ENCODE measurements at regions not wholly inside any gene's neighbourhood (a gene's known extent, or its start where the extent isn't known, plus 50 kb on each side); places are given as distances from the start of the nearest gene placed in this dataset.
"Not testable (repeated sequence)": the region's sequence is repeated elsewhere in the genome, so short reads cannot be mapped to it uniquely, and the experiment has no call there.

DNA sequence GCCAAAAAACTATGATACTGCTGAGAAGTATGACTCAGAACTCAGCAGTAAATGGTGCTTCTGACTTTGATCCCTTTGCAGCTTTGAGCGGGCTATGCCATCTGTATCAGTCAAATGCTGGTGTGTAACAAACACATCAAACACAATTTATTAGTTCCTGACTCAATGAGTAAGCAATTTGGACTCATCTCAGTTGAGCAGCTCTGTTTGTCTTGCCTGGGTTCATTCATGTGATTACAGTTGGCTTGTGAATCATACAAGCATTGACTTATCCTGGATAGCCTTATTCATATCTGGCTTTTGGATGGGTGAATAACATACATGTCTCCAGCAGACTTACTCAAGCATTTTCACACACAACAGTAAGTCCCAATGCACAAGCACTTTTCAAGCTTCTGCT, 858.8 kb downstream of the METTL15 start:
- DNase-seq, result no peak

DNA sequence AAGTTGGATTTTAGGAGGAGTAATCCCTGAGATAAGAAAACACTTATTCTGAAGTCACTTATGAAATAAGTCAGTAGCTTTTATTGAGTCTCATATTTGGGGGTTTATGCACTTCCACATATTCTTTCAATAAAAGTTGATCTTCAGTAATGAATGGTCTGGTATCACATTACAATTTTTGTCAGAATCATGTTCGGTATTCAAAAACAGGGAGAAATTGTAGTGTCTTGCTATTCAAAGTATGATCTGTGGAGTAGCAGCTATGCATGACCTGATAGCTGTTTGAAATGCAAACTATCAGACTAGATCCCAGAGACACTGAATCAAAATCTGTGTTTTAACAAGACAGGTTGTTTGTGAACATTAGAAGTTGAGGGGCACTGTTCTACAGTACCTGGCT, 857.6 kb downstream of the METTL15 start:
- DNase-seq, result no peak

DNA sequence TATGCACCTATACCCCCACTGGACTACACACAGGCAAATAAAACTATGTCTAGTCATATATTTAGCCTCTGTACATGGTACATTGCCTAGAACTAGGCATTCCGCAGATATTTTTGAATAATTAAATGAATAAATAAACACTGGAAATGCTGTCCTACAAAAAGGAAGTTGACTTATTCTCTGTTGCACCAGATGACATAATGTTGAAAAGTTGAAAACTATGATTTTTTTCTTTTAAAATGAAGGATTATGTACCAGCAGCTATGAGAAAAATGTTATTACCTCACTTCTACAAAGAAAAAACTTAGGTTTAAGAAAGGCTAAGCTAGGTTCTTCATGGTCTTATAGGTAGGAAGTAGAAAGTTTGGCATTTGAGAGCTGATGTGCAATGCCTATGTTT, 856.6 kb downstream of the METTL15 start:
- no peak for DNase-seq

DNA sequence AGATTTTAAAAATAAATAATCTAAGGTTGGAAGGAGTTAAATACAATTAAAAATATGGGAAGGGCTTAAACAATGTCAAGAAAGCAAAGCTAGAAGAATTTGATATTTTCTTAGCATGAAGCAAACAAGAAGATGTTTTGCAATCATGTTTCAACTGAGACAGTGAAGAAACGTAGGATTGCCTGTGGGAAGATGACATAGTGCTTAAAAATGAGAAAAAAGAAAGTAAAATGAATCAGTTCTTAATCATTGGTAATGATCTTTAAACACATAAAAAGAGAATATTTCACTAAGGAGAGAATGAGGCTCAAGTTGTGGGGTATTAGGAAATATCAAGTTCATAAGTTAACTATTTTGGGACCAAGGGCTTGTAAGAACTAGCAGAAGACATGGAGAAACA, 855.0 kb downstream of the METTL15 start:
- no peak for DNase-seq

DNA sequence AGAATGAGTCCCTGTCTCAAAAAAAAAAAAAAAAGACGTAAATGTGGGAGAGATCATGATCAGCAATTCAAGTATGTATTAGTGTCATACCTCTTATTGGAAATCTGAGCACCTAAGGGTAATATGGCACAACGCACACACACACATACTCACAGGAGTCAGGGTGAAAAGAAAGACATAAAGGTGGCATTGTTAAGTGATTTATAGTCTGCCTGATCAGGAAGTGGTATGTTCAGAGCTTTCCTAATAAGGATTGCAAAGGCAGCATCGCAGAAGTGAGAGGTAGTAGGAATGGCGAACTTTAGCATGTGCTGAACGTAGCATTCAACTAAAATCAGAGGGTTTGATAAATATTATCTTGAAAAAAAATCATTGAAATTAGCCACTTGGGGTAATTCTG, 854.3 kb downstream of the METTL15 start:
- no peak for DNase-seq

DNA sequence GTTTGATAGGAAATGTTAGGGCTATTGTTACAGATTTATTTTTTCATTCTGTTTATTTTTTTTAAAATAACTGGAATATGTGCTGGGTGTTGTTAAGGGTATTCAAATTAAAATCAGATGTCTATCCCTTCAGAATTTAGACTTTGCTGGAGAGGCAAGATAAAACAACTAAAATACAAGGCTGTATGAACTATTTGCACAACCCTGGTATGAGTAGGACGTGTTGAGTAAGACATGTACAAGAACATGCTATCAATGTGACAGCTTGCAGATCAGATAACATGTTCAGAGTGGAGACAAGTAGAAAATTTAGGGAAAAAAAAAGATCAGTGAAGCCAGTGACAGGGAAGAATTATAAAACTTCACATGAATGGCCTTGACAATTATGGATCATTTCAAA, 853.5 kb downstream of the METTL15 start:
- DNase-seq, result no peak

DNA sequence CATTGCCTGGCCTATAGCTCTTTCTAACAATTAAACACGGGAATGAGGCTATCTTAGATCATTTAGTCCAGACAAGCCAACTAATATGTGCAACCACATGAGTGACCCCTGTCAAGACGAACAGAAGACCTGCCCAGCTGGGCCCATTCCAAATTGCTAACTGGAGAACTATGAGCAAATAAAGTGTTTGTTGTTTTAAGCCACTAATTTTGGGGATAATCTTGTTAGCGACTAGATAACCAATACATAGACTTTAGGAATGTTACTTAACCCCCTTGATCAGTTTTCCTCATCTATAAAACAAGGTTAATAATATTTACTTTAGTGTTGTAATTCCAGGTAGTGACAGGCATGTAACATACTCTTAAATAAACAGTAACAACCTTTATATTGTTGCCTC, 848.3 kb downstream of the METTL15 start:
- DNase-seq, result no peak

DNA sequence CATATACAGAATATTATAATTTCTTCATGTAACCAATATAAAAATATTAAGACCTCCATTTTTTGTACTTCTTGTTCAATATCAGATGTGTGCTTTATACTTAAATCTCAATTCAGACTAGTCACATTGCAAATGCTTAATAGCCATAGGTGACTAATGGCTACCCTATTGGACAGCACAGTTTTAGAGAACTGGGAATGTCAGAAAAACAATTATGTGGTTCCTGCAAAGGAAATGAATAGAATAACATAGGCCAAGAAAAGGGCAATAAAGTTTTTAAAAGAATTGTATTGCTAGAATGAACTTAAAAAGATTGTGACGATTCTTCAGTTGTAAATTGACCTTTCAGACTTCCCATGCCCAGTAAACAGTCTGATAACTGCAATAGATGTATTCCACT, 843.0 kb downstream of the METTL15 start:
- DNase-seq, result no peak

DNA sequence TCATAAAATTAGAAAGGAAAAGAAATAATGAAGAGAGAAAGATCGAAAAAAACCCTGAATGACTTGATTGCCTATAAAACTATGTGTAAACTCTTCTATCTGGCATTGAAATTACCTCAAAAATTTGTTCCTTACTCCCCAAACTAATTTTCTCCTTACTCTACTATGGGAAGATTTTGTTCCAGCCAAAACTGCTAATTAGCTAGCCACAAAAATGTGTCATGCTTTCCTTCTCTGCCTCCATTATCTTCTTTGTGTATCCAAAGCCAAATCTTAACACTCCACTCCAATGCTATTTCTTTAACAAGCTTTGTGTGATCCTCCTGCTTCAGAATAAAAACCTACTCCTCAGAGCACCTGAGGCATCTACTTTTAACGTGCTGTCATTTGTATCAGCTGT, 831.2 kb downstream of the METTL15 start:
- no peak for DNase-seq

DNA sequence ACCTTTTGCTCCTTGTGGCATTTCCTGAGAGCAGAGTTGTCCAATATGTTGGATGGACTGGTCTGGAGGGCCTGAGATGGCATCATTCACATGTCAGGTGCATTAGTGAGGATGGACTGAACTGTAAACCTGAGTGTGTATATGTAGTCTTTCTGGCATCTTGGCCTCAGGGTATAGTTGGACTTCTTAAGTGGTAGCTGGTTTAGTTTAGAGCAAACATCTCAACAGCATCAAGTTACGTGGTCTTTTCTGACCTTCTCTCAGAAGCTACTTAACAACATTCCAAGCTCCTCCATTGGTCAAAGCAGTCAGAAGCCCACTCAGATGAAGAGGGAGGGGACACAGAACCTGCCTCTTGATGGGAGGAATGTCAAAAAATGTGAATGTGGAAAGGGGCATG, 829.9 kb downstream of the METTL15 start:
- no peak for DNase-seq

DNA sequence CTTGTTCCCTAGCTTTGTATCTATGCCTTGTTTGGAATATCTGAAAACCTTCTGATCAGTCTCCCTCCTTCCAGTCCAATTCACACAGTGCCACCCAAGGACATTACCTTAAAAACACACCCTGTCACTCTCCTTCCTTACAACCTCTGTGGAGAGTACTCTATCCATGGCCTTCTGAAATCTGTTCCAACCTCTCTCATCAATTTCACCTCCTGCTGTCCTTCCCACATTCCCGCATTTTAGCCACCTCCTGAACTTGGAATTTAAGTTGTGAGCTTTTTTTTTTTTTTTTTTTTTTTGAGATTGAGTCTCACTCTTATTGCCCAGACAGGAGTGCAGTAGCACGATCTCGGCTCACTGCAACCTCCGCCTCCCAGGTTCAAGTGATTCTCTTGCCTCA, 824.8 kb downstream of the METTL15 start:
- DNase-seq, result no peak

DNA sequence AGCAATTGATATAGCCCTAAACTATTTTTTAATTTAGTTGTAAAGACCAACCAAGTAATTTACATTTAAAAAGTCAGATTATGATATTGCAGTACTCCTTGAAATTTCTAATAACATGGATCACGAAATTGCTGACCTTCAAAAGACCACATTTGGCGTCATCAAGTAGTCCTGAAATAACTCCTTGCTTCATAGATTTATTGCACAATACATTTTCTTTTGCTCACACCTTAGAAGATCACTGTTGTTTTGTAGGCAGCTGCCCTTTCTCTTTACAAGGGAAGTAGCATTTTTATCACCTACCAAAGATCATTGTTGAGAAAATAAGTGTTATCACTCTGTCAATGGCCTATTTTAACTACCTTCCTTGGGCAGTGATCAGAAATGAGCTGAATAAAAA, 815.8 kb downstream of the METTL15 start:
- no peak for DNase-seq

DNA sequence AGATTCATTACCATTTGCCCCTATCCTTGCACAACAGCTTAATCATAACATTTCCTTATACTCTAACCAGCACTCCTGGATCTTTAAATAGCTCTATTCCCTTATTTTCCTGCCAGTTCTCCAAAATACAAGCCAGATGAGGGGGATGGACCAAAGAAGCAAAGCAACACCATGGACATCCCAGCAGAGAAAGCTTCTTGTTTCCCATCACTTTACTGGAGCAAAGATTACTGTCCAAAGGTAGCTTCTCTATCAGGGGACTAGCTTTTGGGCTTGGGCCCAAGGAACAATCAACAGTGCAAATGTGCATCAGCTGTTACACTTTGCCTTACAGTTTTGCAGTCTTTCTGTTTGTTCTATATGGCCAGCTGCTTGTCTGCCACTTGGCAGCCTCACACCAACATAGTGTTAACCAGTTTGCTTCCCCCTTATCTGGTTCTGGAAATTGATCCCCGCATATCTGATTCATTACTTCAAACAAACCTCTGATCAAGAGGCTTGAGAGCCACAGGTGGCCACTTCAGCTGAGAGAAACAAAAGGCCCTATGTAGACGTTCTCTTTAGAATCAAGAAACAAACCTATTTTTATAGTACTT, 814.3 kb downstream of the METTL15 start:
- DNase-seq, result no peak

DNA sequence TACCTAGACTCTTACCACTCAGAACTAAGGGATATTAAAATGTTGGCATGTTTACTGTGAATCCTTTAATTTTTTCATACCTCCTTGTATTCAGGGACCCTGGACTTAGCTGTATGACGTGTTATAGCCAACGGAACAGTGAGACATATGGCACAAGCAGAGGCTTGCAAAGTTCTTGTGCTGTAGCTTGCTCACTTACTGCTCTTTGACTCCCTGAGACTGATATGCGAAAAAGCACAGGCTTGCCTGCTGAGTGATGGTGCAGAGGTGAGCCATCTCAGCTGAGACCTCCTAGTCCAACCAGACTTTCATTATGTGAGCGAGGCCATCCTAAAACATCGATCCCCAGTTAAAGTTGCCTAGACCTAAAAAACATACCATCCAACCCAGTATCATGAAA, 811.0 kb downstream of the METTL15 start:
- no peak for DNase-seq

DNA sequence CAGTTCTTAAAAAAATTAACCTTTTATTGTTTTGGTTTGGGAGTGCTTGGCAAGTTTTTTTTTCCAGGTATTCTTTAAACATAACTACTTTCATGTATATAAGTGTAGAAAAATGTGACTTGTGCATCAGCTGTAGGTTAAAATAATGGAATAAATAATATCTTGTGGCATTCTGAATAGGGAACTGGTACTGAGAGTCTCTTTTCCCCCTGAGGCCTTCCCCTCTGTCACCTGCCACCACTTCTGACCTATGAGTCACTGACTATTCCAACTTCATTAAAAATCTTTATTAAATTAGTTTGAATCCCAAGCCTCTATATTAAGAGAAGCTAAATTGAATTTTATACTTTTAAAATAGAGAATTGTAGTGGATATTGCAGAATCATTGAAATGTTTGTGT, 805.7 kb downstream of the METTL15 start:
- no peak for DNase-seq

DNA sequence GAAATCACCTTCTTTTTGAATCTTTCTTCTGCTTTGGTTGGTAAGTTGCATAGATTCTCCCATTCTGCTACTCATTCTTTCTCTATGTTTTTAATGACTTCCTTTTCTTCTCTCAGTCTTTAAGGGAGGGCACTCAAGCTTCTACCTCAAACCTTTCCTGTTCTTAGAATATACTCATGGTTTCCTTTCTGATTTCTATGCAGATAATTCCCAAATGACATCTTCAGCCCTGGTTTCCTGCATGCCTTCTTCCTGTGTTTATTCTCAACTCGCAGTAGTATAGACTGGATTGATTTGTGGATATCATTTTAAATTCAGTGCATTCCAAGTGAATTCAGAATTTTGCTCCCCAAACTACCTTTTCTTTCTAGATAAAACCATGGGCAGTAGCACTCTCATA, 803.6 kb downstream of the METTL15 start:
- DNase-seq, result no peak

DNA sequence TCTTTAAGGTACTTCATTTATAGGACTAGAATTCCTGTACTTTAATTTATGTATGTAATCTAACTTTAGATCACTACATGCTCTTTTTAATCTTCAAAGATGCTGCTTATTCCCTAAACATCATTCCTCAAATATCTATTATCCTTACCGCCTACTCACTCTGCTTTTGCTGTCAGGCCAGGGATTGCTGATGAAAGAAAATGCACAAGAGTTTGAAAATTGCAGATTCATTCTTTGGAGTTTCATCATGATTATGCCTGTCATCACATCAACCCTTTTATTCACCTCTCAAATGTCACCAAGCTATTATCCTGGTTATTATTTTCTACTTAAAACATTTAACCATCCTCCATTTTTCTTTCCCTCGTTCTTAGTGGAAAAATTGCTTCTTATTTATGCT, 802.7 kb downstream of the METTL15 start:
- DNase-seq, result no peak

DNA sequence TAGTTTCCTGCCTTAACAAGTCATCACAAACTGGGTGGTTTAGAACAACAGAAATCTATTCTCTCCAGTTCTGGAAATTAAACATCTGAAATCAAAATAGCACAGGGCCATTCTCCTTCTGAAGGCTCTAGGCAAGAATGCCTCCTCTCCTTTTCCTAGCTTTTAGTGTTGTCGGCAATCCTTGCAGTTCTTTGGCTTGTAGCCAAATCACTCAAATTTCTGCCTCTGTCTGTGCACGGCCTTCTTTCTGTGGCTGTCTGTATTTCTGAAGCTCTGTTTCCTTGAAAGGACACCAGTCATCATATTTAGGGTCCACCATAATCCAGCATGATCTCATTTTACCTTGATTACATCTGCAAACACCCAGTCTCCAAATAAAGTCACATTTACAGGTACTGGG, 795.5 kb downstream of the METTL15 start:
- no peak for DNase-seq

DNA sequence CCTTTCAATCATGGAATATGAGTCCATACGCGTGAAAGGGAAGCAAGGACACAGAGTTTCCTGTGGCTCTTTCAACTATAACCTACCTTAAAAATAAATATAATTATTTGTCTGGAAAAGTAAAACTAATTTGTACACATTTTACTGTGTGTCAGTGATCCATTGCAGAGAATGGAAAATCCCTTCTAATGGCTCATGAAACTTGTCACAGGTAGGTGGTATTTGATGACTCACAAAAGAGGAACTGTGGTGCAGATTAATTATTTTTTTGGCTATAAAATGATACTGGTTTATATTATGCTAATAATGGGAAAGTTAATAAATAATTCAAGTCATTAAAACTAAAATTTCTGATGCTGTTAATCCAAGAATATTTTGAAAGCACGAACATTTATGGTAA, 792.2 kb downstream of the METTL15 start:
- DNase-seq, result no peak

DNA sequence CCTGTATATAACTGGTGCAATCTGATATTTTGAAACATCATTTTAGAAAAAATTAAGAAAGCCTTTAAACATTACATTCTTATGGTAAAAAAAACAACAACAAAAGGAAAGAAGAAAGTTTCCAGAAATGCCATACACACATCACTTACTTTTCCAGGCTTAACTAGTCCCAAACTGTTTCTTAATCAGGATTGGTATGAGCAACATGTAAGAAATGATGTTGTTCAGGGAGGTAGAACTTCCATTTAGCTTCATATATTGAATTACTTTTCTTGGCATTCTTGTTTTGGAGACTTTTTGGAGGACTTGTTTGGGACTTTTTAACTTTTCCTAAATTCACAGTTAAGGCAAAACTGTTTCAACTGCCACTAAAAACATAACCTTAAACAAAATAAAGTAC, 791.5 kb downstream of the METTL15 start:
- no peak for DNase-seq

DNA sequence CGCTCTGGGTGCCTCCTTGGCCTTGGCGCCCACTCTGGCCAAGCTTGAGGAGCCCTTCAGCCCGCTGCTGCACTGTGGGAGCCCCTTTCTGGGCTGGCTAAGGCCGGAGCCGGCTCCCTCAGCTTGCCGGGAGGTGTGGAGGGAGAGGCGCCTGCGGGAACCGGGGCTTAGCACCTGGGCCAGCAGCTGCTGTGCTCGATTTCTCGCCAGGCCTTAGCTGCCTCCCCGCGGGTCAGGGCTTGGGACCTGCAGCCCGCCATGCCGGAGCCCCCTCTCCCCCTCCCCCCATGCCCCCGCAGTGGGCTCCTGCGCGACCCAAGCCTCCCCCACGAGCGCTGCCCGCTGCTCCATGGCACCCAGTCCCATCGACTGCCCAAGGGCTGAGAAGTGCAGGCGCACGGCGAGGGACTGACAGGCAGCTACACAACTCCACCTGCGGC, 782.4 kb downstream of the METTL15 start:
- DNase-seq, result not testable (repeated sequence)

DNA sequence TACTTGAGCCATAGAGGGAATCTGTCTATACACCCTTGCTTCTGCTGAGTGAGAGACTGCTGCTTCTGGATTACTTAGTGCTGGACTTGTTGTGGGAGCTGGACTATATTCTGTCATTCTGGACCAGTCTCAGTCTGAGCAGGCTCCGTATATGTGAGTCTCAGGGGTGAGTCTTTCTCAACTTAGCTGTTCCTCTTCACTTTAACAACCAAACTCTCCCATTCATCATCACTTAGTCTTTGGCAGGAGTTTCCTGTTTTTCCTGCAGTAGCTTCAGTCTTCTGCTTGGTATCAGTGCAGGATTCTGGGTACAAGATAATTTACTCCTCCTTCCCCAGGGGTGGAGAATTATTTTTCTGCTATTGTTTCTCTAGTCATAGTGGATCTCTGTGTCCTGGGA, 779.5 kb downstream of the METTL15 start:
- DNase-seq, result no peak

DNA sequence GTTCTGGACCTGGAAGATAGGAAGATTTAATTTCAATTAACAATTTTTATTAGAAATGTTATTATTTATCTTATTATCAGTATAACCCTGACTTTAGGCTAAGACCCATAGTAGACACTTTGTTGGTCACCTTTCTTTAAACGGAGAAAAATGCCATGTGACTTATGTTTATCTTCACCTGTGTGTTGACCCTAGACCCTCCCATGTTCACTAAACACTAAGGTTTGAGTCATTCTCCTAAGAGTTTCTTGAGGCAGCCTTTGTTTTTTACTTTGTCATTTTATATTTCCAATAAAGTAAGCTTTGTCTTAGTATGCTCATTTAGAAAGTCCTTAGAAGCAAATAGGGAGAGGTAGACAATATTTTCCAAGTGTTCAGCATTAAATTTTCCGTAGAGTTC, 771.7 kb downstream of the METTL15 start:
- DNase-seq, result no peak

DNA sequence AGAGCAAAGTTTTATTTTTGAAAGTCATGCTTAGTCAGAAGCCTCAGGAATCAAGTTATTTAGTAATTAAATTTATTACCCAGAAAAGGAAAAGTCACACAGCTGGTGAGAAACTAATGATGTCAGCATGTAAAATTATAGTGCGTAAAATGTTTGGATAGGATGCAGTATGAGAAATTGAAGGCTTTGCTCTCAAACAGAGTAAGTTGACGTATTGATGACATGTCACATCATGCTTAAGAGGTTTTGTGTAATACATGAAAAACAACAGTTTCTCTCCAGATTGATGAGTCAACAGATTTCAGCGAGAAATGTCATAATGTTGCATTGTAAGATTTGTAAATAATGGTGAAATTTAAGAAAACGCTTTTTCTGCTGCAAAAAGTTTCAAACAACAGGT, 769.8 kb downstream of the METTL15 start:
- DNase-seq, result no peak

DNA sequence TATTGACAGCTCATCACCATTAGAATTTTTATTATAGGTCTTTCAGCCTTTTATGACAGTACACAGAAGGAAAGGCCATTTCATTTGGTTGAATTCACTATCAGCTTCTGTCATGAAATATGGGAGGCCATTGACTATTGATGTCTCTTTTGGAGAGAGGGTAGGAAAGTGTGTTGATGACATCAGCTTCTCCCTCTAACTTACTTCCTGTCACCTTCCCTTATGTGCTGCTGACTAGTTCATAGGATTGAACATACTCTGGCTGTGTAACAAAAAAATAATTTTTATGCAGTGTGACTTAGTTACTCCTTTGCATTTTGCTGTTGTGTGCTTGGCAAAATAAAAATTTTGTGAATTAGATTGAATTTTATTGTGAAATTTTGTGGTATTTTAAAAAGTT, 769.2 kb downstream of the METTL15 start:
- no peak for DNase-seq

DNA sequence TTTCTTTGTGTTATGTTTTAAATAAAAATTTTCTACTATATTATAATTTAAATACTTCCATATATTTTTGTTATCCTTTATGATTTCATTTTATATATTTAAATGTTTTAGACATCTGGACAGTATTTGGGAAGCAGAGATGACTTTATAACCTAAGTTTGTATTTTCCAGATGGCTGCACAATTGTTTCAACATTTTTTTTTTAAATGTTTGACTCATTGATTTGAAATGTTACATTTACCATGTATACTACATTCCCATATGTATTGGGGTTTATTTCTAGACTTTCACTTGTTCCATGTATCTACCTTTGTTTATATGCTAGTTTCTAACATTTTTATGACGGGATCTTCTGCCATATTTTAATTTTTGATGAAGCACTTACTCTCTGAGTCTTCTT, 766.5 kb downstream of the METTL15 start:
- DNase-seq, result no peak
